GM18517 (cell line): ENCODE measurements at regions not wholly inside any gene's neighbourhood (a gene's known extent, or its start where the extent isn't known, plus 50 kb on each side); places are given as distances from the start of the nearest gene placed in this dataset.

Source experiments
- ATAC-seq: cut with Tn5 transposase; IDR thresholded peaks from one replicate; pipeline ENCODE4 v1.9.1; 2021; ENCODE audit warnings: mild to moderate bottlenecking, moderate library complexity; ENCODE audit not compliant: unreplicated experiment

DNA sequence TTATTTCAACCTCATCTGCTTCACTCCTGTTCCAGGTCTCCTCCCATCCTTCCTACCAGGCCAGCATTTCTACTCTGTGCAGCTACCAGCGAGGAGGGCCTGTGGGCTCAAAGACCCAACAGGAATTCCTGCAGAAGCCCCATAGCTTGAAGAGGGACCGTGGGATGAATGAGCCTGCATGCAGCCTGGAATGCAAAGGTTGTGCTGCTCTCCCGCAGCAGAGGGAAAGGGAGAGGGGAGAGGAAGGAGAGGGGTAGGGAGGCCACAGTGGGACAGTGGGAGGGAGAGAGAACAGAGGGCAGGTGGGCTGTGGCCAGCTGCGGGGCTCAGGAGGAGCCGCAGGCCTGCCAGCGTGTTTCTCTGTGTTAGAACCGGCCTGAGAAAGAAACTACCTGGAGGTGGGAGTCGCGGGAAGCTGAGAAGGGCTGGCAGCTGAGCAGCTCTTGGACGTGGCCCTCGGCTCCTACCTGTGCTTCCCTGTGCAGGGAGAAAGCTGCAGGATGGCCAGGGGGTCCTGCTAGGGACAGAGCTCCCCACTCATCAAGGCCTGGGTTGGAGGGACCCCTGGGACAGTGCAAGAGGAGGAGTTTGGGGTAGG is 66.1 kb upstream of the MLN start:
- ATAC-seq: no peak

DNA sequence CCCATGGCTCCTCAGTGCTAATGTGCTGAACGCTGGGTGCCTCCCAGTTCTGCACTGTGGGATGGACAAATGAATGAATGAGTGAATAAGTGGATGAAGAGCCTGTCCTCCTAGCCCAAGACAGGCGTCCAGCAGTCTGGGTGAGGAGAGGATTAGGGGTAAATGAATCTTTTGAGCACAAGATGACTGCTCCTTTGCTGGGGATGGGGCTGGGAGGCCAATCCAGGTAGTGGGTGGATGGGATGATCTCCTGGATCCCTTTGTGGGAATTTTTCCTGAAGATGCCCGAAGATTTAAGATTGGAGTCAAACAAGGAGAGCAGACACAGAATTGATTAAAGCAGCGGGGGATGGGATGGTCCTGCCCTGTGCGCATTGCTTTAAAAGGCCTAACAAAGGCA is 65.3 kb upstream of the MLN start:
- ATAC-seq: no peak

DNA sequence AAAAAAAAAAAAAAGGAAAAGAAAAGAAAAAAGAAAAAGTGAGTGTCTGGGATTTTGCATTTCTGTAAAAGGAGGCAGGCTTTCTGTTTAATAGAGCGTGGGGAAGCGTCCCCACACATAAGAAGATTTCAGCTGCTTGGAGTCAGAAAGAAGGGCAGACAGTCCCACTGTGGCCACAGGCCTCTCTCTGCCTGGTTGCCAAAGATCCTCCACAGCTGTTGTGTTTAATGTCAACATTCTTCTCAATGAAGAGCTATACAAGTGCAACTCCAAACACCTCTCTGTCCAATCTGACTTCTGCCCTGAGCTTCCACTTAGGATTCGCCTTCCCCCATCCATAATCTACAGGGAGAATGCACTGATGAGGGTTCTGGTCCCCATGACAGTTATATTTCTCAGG is 64.3 kb upstream of the MLN start:
- no peak for ATAC-seq

DNA sequence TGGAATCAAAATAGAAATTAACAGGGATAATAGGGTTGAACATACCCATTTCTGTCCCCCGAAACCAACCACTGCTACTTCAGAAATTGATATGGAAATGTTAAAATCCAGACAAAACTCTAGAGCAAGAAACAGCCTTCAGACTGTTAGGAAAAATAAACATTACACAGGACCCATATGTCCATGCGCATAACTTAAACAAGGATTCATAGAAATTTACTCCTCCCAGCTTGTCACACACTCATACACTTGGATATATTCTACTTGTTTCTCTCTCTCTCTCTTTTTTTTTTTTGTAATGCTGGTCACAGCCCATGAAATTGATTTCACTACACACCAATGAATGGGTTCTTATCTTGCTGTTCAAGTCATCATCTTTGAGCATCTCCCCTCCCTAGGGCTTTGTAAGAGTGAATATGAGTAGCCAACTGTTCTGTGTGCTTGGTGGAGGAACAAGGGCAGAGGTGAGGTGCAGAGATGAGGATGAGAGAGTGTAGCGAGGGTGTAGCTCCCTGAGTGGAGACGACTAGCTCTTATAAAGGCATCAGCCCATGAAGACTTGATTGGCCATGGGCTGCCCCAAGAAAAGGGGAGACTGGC is 61.8 kb upstream of the MLN start:
- ATAC-seq: no peak

DNA sequence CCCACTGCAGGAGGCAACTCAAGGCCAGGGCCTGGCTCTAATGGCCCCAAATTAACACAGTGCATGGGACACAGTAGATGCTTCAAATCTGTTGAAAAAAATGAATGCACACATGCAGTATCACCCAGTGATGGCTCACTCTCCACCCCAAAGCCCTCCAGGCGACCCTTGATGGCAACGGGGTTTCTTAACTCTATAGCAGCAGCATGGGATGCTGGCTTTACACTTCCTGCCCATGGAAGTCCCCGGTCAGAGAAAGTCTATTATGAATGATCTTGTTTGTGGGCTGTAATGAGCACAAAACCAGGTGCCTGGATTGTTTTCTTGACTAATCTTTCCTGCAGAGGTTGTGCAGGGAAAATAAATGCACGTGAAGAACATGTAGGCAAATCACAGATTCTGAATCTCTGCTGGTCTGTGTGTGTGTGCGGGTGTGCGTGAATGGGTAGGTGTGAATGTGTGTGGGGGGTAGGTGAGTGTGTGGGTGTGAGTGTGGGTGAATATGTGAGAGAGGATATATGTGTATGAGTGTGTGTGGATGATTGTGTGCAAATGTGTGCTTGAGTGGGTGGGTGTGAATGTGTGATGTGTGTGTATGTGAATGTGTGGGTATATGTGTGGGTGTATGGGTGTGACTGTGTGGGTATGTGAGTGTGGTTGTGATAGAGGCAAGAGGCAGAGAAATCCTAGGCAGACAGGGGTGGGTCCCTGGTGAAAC is 60.1 kb upstream of the MLN start:
- no peak for ATAC-seq

DNA sequence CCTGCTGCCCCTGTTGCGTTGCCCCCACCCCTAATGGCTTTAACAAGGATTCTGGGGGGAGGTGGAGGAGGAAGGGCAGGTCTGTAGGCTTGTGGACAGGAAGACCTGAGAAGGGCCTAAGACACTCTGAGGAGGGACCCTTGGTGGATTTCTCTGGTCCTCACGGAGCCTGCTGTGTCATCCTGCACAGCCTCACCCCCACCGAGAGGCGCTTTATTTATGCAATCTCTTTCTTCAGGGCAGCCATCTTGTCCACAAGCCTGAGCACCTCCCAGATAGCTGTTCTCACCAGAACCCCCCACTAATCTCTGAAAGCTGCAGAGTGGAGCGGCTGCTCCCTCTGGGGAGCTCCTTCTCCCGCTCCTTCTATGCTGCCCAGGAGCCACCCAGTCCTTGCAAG is 59.3 kb upstream of the MLN start:
- no peak for ATAC-seq

DNA sequence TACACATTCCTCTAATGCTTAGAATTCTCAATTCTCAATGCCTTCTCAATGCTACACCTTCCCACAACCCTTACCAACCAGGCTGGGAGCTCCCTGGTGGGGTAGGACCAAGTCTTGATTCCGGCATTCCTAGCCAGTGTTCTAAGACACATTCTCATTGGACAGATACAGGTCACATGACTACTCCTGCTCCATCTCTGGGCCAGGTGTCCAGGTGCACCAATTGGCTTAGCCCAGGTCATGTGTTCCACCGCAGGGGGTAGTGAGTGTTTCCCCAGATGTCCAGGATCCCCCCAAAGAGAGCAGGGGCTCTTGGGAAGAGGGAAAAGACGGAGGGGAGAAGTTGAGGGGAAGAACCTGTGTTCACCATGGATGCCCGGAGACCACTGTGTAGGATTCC is 58.7 kb upstream of the MLN start:
- no peak for ATAC-seq

DNA sequence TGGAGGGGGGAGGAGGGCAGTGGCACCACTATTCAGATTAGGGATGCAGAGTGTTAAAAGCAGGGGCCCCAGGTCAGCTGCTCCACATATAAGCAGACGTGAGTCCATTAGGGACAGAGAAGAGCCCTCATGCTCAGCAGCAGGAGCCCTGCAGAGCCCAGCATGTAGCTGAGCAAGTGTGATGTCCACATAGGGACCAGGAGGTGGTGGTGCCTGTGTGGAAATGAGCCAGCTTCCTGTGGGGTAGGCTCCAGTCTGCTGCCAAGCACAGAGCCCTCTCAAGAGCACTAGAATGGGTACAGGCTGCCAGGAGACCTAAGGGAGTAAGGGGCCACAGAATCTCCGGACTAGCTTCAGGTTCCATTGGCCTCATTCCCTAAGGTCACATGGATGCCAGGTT is 57.9 kb upstream of the MLN start:
- no peak for ATAC-seq

DNA sequence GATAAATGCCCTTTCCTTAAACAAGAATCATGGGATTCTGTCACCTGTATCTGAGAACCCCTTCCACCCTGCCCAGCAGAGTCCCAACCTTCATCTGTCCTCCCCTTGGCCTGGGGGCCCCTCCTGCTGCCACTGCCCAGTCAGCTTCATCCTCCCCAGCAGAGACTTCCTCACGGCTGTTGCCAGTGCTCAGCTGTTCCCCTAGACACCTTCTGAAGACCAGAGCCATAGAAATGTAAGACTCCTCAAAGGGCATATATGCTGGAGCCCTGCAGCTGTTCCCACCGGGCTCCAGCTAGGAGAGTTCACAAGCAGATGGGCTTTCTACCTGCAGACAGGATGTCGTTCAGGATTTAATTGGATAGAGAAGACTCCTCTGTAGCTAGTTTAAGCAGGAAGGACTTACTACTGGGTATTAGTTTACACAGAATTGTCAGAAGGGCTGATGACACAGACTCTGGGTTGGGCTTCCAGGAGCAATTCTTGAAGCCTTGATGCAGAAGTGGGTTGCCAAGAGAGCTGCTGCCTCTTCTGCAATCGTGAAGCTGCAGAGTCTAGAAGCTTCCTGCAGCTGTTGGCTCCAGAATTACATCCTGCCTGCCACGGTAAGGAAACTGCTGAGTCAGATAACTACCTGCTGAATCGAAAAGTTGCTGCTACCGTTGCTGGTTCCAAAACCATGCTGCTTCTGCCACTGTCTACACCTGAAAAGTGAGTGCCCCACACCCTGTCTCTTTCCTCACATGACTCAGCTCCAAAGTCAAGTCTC is 57.1 kb upstream of the MLN start:
- ATAC-seq: no peak

DNA sequence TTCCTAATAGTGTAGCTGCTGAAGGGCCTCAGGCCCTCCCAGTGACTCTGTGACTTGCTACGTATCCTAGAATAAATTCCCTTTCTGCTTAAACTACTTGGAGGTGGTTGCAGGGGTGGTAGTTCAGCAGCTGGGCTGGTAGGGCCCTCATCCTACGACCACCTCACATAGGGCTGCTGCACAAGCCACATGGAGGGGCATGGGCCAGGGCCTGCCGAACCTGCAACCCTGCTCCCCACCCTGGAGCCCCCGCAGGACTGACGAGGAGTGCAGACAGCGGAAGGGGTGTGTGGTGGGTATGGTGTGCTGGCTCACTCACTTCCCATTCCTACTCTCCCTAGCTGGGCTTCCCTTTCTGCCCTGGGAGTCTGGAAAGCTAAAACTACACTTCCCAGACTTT is 56.2 kb upstream of the MLN start:
- no peak for ATAC-seq

DNA sequence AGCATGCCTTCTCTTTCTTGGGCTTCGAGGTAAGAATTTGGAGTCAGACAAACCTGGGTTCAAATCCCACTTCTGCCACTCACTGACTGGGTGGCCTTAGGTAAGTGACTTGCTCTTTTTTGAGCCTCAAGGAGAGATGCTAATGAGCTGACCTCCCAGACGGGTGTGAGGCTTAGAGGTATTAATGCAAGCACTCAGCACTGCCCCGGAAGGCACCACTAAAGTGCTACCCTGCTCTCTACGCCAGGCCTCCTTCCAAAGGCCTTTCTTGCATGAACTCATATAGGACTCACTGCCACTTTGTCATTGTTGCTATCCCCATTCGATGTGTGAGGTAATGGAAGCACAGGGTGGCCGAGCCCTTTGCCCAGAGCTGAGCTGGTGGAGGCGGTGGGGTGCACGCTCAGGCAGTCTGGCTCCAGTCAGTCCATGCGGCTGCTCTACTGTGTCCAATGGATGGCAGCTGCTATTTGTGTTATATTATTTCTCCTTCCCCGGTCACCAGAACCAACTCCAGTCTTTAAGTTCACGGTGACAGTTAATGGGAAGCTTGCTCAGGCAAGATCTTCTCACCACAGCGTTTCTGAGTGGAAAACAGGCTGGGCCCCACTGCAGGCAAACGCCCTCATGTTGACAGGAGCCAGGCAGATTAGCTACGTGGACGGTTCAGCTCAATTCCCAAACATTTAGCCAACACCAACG is 55.2 kb upstream of the MLN start:
- ATAC-seq: no peak

DNA sequence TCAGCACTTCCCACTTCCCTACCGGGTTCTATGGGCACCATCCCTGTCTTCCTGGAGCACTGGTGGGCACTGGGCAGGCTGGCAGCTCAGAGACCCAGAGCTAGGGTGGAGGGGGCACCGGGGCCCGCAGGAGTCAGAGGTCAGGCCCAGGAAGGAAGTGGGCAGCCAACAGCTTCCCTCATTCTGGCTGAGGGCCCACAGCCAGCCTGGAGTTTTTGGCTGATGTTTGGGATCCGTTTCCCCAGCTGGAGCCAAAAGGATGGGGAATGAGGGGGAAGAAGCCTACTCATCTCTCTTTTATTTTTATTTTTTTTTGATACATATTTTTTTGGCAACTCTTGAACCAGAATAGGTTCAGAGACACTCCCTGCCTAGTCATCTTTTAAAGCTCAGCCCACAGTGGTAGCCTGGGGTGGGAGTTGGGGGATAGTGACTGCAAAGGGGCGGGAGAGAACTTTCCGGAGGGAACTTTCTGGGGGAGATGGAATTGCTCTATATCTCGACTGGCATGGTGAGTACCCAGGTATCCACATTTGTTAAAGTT is 54.2 kb upstream of the MLN start:
- ATAC-seq: no peak

DNA sequence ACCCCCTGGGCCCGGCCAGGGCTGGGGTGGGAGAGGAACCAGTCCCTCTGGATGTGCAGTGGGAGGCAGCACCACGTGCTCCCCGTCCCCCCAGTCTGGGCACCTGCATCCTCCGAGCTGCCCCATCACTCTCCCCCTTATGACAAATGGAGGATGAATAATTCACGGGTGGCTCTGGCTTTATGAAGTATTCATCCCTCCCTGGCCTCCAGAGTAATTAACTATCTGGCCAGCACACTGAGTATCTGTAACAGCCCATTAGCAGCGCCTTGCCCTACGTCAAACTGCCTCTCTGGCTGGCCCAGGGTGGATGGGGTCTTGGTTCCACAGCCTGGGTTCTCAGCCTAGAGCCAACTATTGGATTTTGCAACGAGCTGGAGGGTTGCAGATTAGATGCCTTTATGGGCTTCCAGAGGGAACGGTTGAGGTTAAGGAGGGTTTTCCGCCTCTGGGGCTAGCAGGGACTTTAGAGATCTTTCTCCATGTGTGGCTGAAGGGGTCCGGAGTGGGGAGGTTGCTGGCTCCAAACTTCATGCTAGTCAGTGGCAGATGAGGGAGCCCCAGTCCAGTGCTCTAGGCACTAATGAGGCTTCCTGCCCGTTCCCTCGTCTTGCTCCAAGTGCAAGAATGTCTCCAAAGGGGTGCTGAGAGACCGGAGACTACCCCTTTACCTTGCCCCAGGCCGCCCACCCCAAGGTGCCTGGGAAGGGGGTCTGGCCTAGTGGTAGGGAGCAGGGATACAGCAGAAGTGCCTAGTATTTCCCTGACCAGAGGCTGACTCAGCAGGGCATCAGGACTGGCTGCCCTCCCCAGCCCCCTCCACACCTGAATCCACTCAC is 53.5 kb upstream of the MLN start:
- ATAC-seq: no peak

DNA sequence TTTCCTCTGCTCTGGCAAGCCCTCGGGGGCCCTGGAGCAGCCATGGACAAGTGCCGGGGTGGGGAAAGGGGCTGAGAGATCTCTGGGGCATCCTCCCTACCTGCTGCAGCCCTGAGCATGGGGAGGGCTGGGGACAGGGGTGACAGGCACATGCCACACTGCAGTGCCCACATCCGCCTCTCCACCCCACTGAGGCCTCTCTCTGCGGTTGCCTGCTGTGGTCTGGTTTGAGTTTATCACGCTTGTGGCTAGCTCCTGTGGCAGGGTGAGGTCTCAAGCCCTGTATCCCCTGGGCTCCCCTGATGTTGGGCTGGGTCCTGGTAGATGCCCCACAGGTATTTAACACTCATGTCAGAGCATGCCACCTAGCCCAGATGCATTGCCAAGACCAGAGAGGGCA is 52.9 kb upstream of the MLN start:
- ATAC-seq: no peak

DNA sequence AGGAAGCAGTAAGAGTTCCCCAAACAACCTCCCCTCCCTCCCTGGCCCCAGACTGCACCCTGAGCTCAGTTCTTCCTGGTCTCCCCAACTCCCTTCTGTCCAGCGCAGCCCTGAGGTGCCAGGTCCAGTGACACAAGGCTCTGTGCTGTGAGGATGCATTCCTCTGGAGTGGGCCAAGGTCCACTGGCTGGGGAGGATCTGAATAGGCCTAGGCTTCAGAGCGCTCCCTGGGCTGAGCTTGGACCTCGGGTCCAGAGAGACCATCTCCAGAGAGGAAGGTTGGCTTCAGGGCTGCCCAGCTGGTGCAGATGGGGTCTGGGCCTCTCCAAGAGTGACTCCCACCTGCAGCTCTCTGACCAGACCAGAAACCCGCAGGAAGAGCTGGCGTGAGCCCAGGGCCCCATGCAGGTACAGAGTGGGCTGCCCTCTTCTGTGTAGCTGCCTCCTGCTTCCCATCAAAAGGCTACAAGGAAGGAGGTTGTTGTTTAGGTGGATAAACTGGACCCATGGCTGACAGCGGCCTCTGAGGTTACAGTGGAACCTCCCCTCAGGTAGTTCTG is 52.3 kb upstream of the MLN start:
- ATAC-seq: no peak

DNA sequence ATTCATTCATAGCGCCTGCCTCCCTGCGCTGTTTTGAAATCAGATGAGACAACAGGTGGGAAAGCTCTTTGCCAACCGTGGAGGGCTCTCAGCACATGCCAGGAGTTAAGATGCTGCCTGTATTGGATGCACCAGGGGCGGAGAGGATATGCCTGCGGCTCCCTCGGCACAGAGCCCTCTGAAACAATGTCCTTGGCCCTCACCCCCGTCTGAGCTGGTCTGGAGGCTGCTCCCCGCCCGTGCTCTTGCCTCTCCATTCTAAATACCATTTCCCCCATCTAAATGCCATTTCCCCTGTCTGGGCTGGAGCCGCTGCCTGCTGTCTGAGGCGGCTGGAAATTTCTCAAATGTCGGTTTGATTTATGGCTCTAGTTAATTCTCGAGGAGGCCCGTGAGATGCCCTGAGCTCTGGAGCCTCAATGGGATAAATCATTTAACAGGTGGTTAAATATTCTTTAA is 50.8 kb upstream of the MLN start:
- no peak for ATAC-seq

DNA sequence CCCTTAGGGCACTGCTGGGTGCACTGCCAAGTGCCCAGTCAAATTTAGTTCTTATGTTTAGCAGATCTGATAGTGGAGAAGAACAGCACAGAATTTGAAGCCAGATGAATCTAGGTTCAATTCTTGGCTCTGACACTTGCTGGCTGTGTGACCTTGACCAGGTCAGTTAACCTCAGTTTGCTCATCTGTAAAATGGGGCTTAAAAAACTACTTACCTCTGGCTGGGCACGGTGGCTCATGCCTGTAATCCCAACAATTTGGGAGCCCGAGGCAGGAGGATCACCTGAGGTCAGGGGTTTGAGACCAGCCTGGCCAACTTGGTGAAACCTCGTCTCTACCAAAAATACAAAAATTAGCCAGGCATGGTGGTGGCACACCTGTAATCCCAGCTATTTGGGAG is 49.9 kb upstream of the MLN start:
- ATAC-seq: no peak
